ENCODE measurements at regions not wholly inside any gene's neighbourhood (a gene's known extent, or its start where the extent isn't known, plus 50 kb on each side); places are given as distances from the start of the nearest gene placed in this dataset.

DNA sequence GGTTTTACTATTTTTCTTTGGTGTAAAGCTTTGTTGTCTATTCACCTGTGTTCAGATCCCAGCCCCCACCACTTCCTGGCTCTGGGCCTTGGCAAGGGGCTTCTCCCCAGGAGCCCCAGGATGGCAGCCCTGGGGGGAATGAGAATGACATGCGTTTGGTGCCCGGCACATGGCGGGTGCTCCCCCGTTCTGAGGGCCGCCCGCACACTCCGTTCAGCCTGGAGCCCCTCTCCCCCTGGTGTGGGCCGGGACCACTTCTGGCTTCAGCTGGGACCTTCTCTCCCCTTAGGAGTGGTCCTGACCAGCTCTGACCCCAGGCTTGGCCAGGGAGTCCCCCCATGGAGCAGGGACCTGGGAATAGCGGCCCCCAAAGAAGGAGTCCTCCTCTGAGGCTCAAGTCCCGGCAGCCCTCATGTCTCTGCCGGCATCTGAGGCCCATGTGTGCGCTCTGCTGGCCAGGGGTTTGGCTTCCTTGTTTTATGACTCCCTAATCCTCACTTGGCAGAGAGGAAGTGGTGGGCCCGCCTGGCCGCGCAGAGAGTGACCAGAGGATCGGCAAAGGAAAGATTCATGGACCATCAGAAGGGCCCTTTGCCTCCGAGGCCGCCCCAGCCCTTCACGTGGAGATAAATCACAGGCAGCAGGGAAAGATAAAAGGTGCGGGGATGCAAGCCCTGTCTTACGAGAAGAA, 57.0 kb upstream of the LMX1B start:
- Histone ChIP-seq H3K27me3 (ENCODE audit: control insufficient read depth, insufficient read depth, low read length) (peaks cover 2% of the 10 kb centered on the region), H3K4me3 (ENCODE audit: low read depth, low read length) (no peak overlapping the region), H3K36me3 (ENCODE audit: control insufficient read depth, insufficient read depth, low read length) (no peaks in the 10 kb centered on the region)
- no peak for FAIRE-seq
- TF ChIP-seq, protein P1, sequence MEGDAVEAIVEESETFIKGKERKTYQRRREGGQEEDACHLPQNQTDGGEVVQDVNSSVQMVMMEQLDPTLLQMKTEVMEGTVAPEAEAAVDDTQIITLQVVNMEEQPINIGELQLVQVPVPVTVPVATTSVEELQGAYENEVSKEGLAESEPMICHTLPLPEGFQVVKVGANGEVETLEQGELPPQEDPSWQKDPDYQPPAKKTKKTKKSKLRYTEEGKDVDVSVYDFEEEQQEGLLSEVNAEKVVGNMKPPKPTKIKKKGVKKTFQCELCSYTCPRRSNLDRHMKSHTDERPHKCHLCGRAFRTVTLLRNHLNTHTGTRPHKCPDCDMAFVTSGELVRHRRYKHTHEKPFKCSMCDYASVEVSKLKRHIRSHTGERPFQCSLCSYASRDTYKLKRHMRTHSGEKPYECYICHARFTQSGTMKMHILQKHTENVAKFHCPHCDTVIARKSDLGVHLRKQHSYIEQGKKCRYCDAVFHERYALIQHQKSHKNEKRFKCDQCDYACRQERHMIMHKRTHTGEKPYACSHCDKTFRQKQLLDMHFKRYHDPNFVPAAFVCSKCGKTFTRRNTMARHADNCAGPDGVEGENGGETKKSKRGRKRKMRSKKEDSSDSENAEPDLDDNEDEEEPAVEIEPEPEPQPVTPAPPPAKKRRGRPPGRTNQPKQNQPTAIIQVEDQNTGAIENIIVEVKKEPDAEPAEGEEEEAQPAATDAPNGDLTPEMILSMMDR (IDR thresholded peaks at IDR 0.05; ENCODE audit: insufficient read depth, low read length, severe bottlenecking) = no peak
- DNase-seq (ENCODE audit: low read depth) = no peak

DNA sequence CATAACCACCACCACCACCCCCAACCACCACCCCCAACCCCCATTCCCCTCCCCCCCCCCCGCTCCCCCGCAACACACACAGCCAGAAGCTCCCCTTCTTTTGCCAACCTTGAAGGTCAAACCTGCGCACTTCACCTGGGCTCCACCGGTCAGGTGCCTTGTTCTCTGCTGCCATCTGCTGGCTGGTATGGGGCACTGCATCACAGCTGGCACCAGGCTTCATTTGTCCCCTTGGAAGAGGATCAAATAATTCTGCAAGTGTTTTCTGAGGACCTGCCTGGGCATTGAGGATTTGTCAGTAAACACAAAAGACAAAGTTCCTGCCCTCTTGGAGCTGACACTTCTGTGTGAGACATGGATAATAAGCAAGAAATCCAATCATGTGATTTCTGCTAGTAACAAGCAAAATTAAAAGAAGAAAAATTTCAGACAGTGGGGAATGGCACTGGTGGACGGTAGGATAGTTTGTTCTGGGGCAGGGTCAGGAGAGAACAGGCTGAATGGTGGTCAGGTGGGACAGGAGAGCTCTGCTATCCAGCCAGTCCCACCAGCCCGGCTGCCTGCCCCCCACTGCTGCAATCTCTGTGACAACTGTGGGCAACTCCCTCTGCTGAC, 55.6 kb upstream of the LMX1B start:
- Histone ChIP-seq H3K4me3 (ENCODE audit: low read depth, low read length) (no peak overlapping the region), H3K27me3 (ENCODE audit: control insufficient read depth, insufficient read depth, low read length) (peaks cover 2% of the 10 kb centered on the region), H3K36me3 (ENCODE audit: control insufficient read depth, insufficient read depth, low read length) (no peaks in the 10 kb centered on the region)
- TF ChIP-seq, protein P1 (IDR thresholded peaks at IDR 0.05; ENCODE audit: insufficient read depth, low read length, severe bottlenecking) = peak; percentile 94
- DNase-seq (ENCODE audit: low read depth) (peak; percentile 49), FAIRE-seq (no peak)

DNA sequence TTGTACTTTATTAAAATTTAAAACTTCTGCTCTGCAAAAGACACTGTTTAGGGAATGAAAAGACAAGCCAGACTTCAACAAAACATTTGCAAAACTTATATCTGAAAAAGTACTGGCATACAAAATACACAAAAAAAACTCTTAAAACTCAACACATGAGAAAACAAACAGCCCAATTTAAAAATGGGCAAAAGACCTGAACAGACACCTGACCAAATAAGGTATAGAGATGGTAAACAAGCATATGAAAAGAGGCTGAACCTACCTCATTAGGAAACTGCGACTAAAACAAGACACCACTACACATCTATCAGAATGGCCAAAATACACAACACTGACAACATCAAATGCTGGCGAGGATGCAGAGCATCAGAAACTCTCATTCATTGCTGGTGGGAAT, 54.4 kb upstream of the LMX1B start:
- no peaks in the 10 kb centered on the region for H3K36me3 ChIP-seq (ENCODE audit: control insufficient read depth, insufficient read depth, low read length)
- TF ChIP-seq, protein P1 (IDR thresholded peaks at IDR 0.05; ENCODE audit: insufficient read depth, low read length, severe bottlenecking) = no peak
- DNase-seq (ENCODE audit: low read depth) (no peak), FAIRE-seq (no peak)
- peaks cover 4% of the 10 kb centered on the region for H3K27me3 ChIP-seq (ENCODE audit: control insufficient read depth, insufficient read depth, low read length)
- no peak overlapping the region for H3K4me3 ChIP-seq (ENCODE audit: low read depth, low read length)

DNA sequence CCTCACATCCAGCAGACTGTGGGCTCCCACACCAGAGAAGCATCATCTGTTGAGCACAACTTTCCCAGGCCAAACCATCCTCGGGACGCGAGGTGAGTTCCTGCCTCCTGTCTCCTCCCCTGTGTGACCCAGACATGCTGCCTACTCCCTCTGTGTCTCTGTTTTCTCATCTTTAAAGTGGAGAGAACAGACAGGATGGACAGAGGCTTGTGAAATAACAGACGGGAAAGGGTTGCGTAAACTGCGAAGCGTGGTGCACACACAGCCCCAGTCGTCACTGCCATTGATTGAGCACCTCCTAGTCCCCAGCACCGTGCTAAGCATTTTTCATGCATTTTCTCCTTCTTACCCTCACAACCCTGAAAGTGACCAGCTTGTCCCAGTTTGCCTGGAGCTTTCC, 52.1 kb upstream of the LMX1B start:
- Histone ChIP-seq H3K4me3 (ENCODE audit: low read depth, low read length) (no peak overlapping the region), H3K36me3 (ENCODE audit: control insufficient read depth, insufficient read depth, low read length) (no peaks in the 10 kb centered on the region), H3K27me3 (ENCODE audit: control insufficient read depth, insufficient read depth, low read length) (peaks cover 4% of the 10 kb centered on the region)
- TF ChIP-seq, protein P1 (IDR thresholded peaks at IDR 0.05; ENCODE audit: insufficient read depth, low read length, severe bottlenecking) = no peak
- DNase-seq (ENCODE audit: low read depth) (no peak), FAIRE-seq (peak; percentile 66)

DNA sequence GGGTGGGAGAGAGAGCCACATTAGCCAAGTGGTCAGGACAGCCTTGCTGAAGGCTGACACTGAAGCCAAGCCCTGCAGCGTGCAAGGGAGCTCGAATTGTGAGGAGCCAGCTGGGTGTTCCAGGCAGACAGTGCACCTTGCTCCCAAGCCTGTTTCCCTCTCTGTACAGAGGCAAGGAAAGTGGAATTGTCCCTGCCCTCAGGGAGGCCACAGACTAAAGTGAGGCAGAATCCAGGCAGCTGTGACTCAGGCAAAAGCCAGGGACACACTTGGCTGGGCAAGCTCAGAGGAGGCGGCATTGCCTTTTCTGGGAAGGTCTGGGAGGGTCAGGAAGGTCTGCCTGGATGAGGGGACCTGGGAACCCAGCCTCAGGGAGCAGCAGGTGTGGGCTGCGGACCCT, 50.2 kb upstream of the LMX1B start:
- no peaks in the 10 kb centered on the region for H3K36me3 ChIP-seq (ENCODE audit: control insufficient read depth, insufficient read depth, low read length)
- no peak for DNase-seq (ENCODE audit: low read depth)
- TF ChIP-seq, protein P1 (IDR thresholded peaks at IDR 0.05; ENCODE audit: insufficient read depth, low read length, severe bottlenecking) = no peak
- no peak overlapping the region for H3K4me3 ChIP-seq (ENCODE audit: low read depth, low read length)
- peaks cover 5% of the 10 kb centered on the region for H3K27me3 ChIP-seq (ENCODE audit: control insufficient read depth, insufficient read depth, low read length)
- no peak for FAIRE-seq

Measured in bronchial epithelial cell (primary cell).